HepG2 (cell line): ENCODE measurements at regions not wholly inside any gene's neighbourhood (a gene's known extent, or its start where the extent isn't known, plus 50 kb on each side); places are given as distances from the start of the nearest gene placed in this dataset.

Source experiments
- ATAC-seq: fragments of 200-7000 bp; cut with Tn5 transposase; 3 replicates; pipeline ENCODE4 v1.9.1; 2020; ENCODE audit warnings: mild to moderate bottlenecking, moderate library complexity
- BruUV-seq: library from RNA; stranded (reverse); fragments of 400-500 nt; replicated peaks from 2 replicates; lab custom pipeline; 2021; lab: Mats Ljungman, UMichigan
- CTCF ChIA-PET: fragments of 300-600 bp; formaldehyde crosslinking; extraction: SDS; loops from one replicate; lab custom pipeline; 2021; ENCODE audit warnings: low total read pairs, inconsistent platforms, low intra/inter-chr PET ratio; lab: Yijun Ruan, JAX
- POLR2A ChIA-PET: fragments of 350-600 bp; sonication (Branson Sonifier 250); formaldehyde crosslinking; loops from one replicate; lab custom pipeline; 2020; ENCODE audit warnings: antibody characterized with exemption, inconsistent platforms; lab: Yijun Ruan, JAX
- DNase-seq: peaks from one replicate; pipeline ENCODE4 v3.0.0-alpha.2; 2015; ENCODE audit warnings: low spot score
- FAIRE-seq: peaks from 3 replicates; lab custom pipeline; 2011; peaks lifted over from hg19 to GRCh38; lab: Jason Lieb, UNC
- H2AFZ ChIP-seq: one replicate; pipeline ENCODE4 v1.6.1; 2011; ENCODE audit warnings: low read length, inconsistent platforms
- H3K27ac ChIP-seq: fragments of 300-600 bp; 3 replicates; pipeline ENCODE4 v1.8.0; 2011; ENCODE audit warnings: mixed run types, mild to moderate bottlenecking, mixed read lengths, low read length, inconsistent platforms; ENCODE audit not compliant: insufficient read depth; ENCODE audit errors: extremely low read length
- H3K27me3 ChIP-seq, 2 experiments: fragments of 200-600 bp in 1 of 2; 2 replicates in 1 of 2; 3 replicates in 1 of 2; pipeline versions ENCODE4 v1.6.0 to v1.8.0; 2011; ENCODE audit warnings: low read length in 2 of 2, mild to moderate bottlenecking in 2 of 2, moderate library complexity in 2 of 2, inconsistent platforms in 1 of 2; ENCODE audit not compliant: insufficient read depth in 2 of 2, control insufficient read depth in 1 of 2
- H3K36me3 ChIP-seq, 2 experiments: fragments of 200-600 bp in 1 of 2; replicated peaks in 1 of 2; 2 replicates in 1 of 2; 3 replicates in 1 of 2; pipeline versions ENCODE4 v1.5.1 to v1.8.0; 2011; ENCODE audit warnings: low read length in 2 of 2, inconsistent platforms in 1 of 2; ENCODE audit not compliant: insufficient read depth in 2 of 2, control insufficient read depth in 1 of 2
- H3K4me1 ChIP-seq: 2 replicates; pipeline ENCODE4 v1.5.1; 2012; ENCODE audit warnings: low read length, inconsistent platforms; ENCODE audit not compliant: insufficient read depth
- H3K4me2 ChIP-seq: 2 replicates; pipeline ENCODE4 v1.6.0; 2011; ENCODE audit warnings: low read depth, low read length, inconsistent platforms
- H3K4me3 ChIP-seq, 3 experiments: fragments of 200-600 bp in 1 of 3; sonication (generic), shearing (Covaris generic) in 1 of 3; replicated peaks in 1 of 3; 2 replicates each; pipeline ENCODE4 v1.5.1; 2011 to 2016; ENCODE audit warnings: low read length in 3 of 3, inconsistent platforms in 2 of 3, low read depth in 2 of 3, mild to moderate bottlenecking in 2 of 3, control low read depth in 1 of 3, mixed read lengths in 1 of 3; ENCODE audit not compliant: insufficient read depth in 1 of 3
- H3K79me2 ChIP-seq: one replicate; pipeline ENCODE4 v1.6.1; 2011; ENCODE audit warnings: low read length, inconsistent platforms; ENCODE audit not compliant: insufficient read depth
- H3K9ac ChIP-seq: 2 replicates; pipeline ENCODE4 v1.6.0; 2011; ENCODE audit warnings: mild to moderate bottlenecking, low read depth, low read length, inconsistent platforms; ENCODE audit not compliant: insufficient read depth
- H3K9me3 ChIP-seq: 2 replicates; pipeline ENCODE4 v1.5.1; 2012; ENCODE audit warnings: mild to moderate bottlenecking, low read length
- H4K20me1 ChIP-seq: 2 replicates; pipeline ENCODE4 v1.6.0; 2011; ENCODE audit warnings: inconsistent platforms, mild to moderate bottlenecking, low read length, moderate library complexity; ENCODE audit not compliant: insufficient read depth
- CERS6 ChIP-seq: sonication (generic); formaldehyde crosslinking; IDR thresholded peaks from 2 replicates; pipeline ENCODE4 v1.5.0; 2020; ENCODE audit warnings: missing genetic modification reagents
- CSRNP2 ChIP-seq: sonication (generic); formaldehyde crosslinking; conservative IDR thresholded peaks from 2 replicates; pipeline ENCODE4 v1.8.0; 2022; ENCODE audit warnings: low read depth, missing genetic modification reagents
- DNMT1 ChIP-seq: sonication (generic); formaldehyde crosslinking; IDR thresholded peaks from 2 replicates; pipeline ENCODE4 v1.5.1; 2020; ENCODE audit warnings: mild to moderate bottlenecking, missing genetic modification reagents
- FOSL1 ChIP-seq: sonication (generic); formaldehyde crosslinking; IDR thresholded peaks from 2 replicates; pipeline ENCODE4 v1.9.0; 2021; ENCODE audit warnings: missing genetic modification reagents, borderline replicate concordance
- GATAD1 ChIP-seq: IDR thresholded peaks from 2 replicates; pipeline ENCODE4 v1.6.1; 2016; ENCODE audit warnings: missing genetic modification reagents, missing compliant biosample characterization
- HOXA5 ChIP-seq: sonication (generic); formaldehyde crosslinking; IDR thresholded peaks from 2 replicates; pipeline ENCODE4 v1.4.0; 2020; ENCODE audit warnings: missing genetic modification reagents
- SNAPC5 ChIP-seq: sonication (generic); formaldehyde crosslinking; IDR thresholded peaks from 2 replicates; pipeline ENCODE4 v1.8.1; 2023; ENCODE audit warnings: mild to moderate bottlenecking, missing genetic modification reagents, borderline replicate concordance
- SPEN ChIP-seq: sonication (generic); formaldehyde crosslinking; IDR thresholded peaks from 2 replicates; pipeline ENCODE4 v1.5.1; 2020; ENCODE audit warnings: low read depth, mild to moderate bottlenecking, missing genetic modification reagents
- THYN1 ChIP-seq: sonication (generic); formaldehyde crosslinking; IDR thresholded peaks from 2 replicates; pipeline ENCODE4 v1.8.1; 2023; ENCODE audit warnings: low read depth, mild to moderate bottlenecking, moderate library complexity, missing genetic modification reagents, borderline replicate concordance
- U2AF2 ChIP-seq: fragments of 200-400 bp; formaldehyde crosslinking; IDR thresholded peaks from 2 replicates; pipeline ENCODE4 v1.6.1; 2017; ENCODE audit warnings: low read depth, mild to moderate bottlenecking, low read length
- XRCC5 ChIP-seq: fragments of 200-400 bp; formaldehyde crosslinking; optimal IDR thresholded peaks from 2 replicates; pipeline ENCODE3; 2017; ENCODE audit warnings: mild to moderate bottlenecking, low read length
- ZBTB43 ChIP-seq: sonication (generic); formaldehyde crosslinking; conservative IDR thresholded peaks from 2 replicates; pipeline ENCODE4 v1.4.0; 2020; ENCODE audit warnings: missing genetic modification reagents
- ZNF260 ChIP-seq: sonication (generic); formaldehyde crosslinking; IDR thresholded peaks from 2 replicates; pipeline ENCODE4 v1.4.0; 2020; ENCODE audit warnings: missing genetic modification reagents, low read depth, mild to moderate bottlenecking, borderline replicate concordance
- ZNF333 ChIP-seq: sonication (generic); formaldehyde crosslinking; IDR thresholded peaks from 2 replicates; pipeline ENCODE4 v1.4.0; 2020; ENCODE audit warnings: mild to moderate bottlenecking, missing genetic modification reagents, borderline replicate concordance
- ZNF619 ChIP-seq: sonication (generic); formaldehyde crosslinking; IDR thresholded peaks from 2 replicates; pipeline ENCODE4 v1.4.0; 2020; ENCODE audit warnings: mild to moderate bottlenecking, missing genetic modification reagents
- ZNF749 ChIP-seq: sonication (generic); formaldehyde crosslinking; IDR thresholded peaks from 2 replicates; pipeline ENCODE4 v1.8.0; 2022; ENCODE audit warnings: mild to moderate bottlenecking, missing genetic modification reagents, moderate library complexity, borderline replicate concordance
- ZNF761 ChIP-seq: sonication (generic); formaldehyde crosslinking; conservative IDR thresholded peaks from 2 replicates; pipeline ENCODE4 v1.4.0; 2020; ENCODE audit warnings: mild to moderate bottlenecking, missing genetic modification reagents
- WGBS: methylation state at CpG from one replicate; pipeline ENCODE4 v1.1.6; 2017; ENCODE audit warnings: low lambda C conversion rate; 5-methylcytosine and 5-hydroxymethylcytosine counted together
- in situ Hi-C: cut with HindIII; loops from 2 replicates; pipeline ENCODE4 v1.10.0; 2017; ENCODE audit warnings: low pct_unique_long_range_greater_than_20kb; ENCODE audit not compliant: extremely low pct_ligation_motif_present
- intact Hi-C: fragments of 100-400 bp; cut with micrococcal nuclease; formaldehyde crosslinking; loops from one replicate; pipeline ENCODE4 v1.10.0; 2022; ENCODE audit not compliant: unreplicated experiment

- TF ChIP-seq ZBTB43 (CRISPR knock-in tag) (no peak), GATAD1 (CRISPR knock-in tag) (no peak), CSRNP2 (CRISPR knock-in tag) (no peak), ZNF333 (CRISPR knock-in tag) (no peak), THYN1 (CRISPR knock-in tag) (no peak)
Observed at GRCh38 chr9:88259001-88259400, 120.7 kb upstream of the SPATA31C2 start (continued).

- Histone ChIP-seq H3K27ac (no peak overlapping the region), H4K20me1 (no peaks in the 10 kb centered on the region), H3K4me2 (no peak overlapping the region), H3K4me3 (no peak overlapping the region), H3K9ac (no peak overlapping the region), H3K4me1 (no peaks in the 10 kb centered on the region), H3K9me3 (no peaks in the 10 kb centered on the region; the same call in 1 of the 2 replicates), H3K27me3 (peaks cover 1 to 25% of the 10 kb centered on the region in 2 experiments; a peak in 3 of 5 replicates), H3K36me3 (no peaks in the 10 kb centered on the region), H2AFZ (no peak overlapping the region), H3K79me2 (no peaks in the 10 kb centered on the region)
- CTCF ChIA-PET, result no interaction called here
- intact Hi-C loops (no loop called here), in situ Hi-C loops (no loop called here)
- BruUV-seq, result no TSS peak
- FAIRE-seq, result no peak
- DNase-seq, result no peak
- WGBS, result 2% methylated on average over 7 of the region's 12 CpGs
- no peak for ATAC-seq
- POLR2A ChIA-PET, result no interaction called here
- no peak for TF ChIP-seq SNAPC5 (CRISPR knock-in tag)
- TF ChIP-seq SPEN (CRISPR knock-in tag), result no peak
- no peak for TF ChIP-seq FOSL1 (CRISPR knock-in tag)
- no peak for TF ChIP-seq ZNF619 (CRISPR knock-in tag)
- TF ChIP-seq ZNF761 (CRISPR knock-in tag), result no peak
- TF ChIP-seq ZNF260, result no peak
- TF ChIP-seq XRCC5, result no peak
- no peak for TF ChIP-seq CERS6 (CRISPR knock-in tag)
- no peak for TF ChIP-seq HOXA5 (CRISPR knock-in tag)
- no peak for TF ChIP-seq U2AF2
- TF ChIP-seq ZNF749 (CRISPR knock-in tag), result no peak
- TF ChIP-seq DNMT1 (CRISPR knock-in tag), result no peak
Observed at GRCh38 chr9:88258601-88259000, 120.3 kb upstream of the SPATA31C2 start.
